ENCODE measurements at regions not wholly inside any gene's neighbourhood (a gene's known extent, or its start where the extent isn't known, plus 50 kb on each side); places are given as distances from the start of the nearest gene placed in this dataset.

DNA sequence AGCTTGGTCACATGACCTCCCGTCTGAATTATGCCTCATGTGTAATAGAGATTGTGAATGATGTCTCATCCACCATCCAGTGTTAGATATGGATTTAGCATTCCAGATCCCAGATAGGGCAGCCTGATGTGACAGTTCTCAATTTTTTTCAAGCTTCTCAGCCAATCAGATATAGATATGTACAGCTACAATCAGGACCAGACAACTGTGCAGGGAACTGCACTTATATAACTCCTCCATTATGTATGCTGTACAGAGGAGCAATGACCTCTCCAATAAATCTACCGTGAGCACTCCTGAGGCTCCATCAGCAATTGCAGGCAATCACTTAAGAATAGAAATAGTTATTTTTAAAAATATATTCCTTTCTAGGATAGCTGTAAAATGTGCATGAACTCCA is 722.8 kb upstream of the SOX9 start:
- TF ChIP-seq, protein P1, sequence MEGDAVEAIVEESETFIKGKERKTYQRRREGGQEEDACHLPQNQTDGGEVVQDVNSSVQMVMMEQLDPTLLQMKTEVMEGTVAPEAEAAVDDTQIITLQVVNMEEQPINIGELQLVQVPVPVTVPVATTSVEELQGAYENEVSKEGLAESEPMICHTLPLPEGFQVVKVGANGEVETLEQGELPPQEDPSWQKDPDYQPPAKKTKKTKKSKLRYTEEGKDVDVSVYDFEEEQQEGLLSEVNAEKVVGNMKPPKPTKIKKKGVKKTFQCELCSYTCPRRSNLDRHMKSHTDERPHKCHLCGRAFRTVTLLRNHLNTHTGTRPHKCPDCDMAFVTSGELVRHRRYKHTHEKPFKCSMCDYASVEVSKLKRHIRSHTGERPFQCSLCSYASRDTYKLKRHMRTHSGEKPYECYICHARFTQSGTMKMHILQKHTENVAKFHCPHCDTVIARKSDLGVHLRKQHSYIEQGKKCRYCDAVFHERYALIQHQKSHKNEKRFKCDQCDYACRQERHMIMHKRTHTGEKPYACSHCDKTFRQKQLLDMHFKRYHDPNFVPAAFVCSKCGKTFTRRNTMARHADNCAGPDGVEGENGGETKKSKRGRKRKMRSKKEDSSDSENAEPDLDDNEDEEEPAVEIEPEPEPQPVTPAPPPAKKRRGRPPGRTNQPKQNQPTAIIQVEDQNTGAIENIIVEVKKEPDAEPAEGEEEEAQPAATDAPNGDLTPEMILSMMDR (IDR thresholded peaks at IDR 0.05; ENCODE audit: insufficient read depth, low read length) = no peak
- TF ChIP-seq GABPA (IDR thresholded peaks at IDR 0.05; ENCODE audit: low read depth) = no peak
- TF ChIP-seq POLR2AphosphoS5 (IDR thresholded peaks at IDR 0.05; ENCODE audit: low read depth) = no peak

All from HL-60 (cell line).